Ramos (cell line): ENCODE measurements at regions not wholly inside any gene's neighbourhood (a gene's known extent, or its start where the extent isn't known, plus 50 kb on each side); places are given as distances from the start of the nearest gene placed in this dataset.

Source experiments
- in situ Hi-C: fragments of 300-500 bp; cut with MboI; formaldehyde crosslinking; loops from one replicate; pipeline ENCODE4 v1.14.3; 2022; ENCODE audit warnings: low sequenced_read_pairs; ENCODE audit not compliant: unreplicated experiment

DNA sequence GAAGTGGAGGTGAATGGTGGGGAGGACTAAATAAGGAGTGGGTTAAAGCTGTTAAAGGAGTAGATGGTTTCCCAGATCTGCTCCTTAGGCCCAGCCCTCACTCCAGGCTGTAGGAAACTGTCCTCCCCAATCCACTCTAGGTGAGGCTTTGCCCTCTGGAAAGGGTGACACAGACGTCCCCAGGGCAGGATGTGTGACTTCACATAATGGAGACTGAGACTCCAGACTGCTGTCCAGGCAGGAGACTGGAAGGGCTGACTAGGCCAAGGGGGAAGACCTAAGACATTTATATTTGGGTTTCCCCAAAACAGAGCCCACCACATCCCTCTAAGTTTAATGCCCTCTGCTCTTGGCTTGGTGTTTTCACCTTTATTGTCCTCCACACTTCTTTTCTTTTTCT, 488.5 kb downstream of the SHQ1 start:
- in situ Hi-C loops = no loop called here

DNA sequence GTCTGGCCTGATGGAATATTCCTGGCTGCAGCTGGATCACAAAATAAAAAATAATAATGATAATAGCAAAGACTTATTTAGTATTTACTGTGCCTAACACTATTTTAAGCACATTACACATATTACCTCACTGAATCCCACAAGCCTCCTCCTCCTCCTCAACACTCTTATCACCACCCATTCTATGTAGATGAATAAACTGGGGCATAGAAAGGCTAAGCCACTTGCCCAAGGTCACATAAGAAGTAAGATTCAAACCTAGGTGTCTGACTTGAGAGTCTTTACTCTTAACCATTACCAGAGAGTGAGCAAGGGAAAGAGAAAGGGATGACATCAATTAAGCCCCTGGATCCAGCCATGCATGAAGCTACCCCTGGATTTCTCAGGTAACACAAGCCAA, 493.1 kb downstream of the SHQ1 start:
- in situ Hi-C loops = no loop called here

DNA sequence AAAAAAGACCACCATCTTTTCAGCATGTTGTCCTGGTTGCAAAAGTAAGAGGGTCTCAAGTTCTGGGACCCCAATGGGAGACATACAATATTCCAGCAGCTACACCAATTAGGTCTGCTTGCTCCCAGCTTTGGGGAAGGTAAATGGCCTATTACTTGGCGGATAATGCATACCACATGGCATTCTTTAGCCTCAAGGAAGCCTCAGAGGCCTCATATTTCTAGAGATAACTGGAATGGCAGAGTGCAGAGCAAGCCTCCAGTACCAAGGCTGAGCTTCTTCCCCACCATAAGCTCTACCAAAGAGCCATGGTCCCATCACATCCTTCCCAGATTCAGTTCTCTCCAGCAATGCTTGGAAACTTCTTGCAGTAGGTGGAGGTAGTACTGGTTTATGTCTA, 493.8 kb downstream of the SHQ1 start:
- in situ Hi-C loops = no loop called here

DNA sequence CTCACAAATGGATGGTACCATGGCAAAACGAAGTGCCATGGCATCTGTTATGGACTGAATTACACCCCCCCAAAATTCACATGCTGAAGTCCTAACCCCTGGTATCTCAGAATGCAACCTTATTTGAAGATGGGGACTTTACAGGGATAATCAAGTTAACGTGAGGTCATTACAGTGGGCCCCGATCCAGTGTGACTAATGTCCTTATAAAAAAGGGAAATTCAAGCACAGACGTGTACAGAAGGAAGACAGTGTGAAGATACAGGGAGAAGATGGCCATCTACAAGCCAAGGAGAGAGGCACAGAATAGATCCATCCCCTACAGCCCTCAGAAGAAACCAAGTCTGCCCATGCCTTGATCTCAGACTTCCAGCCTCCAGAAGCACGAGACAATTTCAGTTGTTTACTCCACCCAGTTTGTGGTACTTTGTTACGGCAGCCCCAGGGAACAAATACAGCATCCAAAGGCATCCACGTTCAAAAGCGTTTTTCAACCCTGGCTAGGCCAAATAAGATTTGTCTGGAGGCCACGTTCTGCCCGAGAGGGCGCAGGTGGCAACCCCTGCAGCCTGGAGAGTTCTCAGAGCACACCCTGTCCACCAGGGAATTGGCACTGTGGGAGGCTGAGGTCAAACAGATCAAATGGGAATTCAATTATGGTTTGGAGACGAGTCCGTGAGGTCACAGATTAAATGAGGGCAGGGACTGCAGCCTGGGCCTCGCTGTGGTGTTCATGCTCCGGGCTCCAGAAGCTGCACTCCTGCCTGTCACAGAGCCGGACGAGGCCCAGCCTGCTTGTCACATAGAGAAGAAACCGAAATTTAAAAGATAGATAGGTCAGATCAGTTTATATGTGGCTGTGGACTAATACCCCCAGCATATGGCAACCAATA, 494.8 kb downstream of the SHQ1 start:
- in situ Hi-C loops = no loop called here

DNA sequence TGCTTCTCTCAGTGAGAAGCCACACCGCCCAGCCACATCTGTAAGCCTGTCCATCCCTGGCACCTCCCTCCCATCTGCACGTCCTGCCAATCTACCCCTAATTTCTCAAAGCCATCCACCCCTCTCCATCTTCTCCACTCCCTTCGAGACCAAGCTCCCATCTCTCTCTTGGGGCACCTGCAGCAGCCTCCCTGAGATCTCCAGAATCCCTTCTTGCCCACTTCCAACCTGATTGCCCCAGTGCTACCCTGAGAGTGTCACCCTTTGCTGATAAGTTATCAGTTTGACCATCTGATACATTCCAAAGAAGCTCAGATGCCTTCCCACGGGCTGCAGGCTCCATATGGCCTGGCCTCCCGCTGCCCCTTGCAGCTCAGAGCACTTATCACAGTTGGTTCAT, 496.1 kb downstream of the SHQ1 start:
- in situ Hi-C loops = no loop called here

DNA sequence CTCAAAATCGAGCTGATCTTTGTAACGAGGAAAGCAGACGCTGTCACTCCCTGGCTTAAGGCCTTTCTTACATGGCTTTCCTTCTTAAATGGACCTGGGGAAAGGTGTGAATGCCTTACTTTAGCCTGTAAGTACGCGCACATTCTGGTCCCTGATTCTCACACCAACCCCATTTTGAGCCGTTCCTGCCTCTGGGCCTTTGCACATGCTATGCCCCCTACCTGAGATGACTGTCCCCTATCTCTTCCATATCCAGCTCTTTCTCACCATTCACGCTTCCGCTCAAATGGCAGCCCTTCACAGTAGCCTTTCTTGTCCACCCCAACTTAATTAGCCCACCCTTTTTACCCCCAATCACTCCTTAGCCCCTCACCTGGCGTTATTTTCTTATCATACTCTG, 496.7 kb downstream of the SHQ1 start:
- in situ Hi-C loops = no loop called here

DNA sequence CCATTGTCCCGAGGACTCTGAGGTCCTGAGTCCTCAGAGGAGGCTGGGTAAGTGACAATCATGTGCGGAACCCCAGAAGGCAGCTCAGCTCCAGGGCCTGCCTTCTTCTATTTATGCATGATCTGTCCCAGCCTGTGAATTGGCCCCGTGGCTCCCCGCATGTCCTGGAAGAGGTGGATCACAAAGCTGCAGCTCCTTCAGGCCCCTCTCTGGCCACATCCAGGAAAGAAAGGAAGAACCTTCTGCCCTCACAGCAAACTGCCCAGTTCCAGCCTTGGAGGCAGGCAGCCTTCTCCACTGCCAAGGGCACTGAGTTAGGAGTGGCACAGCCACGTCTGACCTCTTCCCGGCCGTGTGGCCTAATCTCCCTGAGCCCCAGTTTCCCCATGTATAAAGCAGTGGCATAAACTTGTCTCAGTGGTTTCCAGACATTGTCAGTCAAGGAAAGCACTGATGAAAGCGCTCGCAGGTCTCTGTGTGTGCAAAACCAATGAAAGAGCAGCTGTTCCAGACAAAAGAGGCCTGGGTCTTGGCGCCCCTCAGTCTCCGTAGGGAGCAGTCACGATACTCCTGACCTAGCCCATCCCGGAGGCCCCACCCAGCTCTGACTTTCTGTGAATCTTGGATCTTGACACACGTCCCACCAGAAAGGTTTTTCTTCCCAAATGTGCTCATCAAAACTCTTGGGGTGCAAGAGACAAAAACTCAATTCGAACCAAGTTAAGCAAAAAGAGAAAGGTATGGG, 497.3 kb downstream of the SHQ1 start:
- in situ Hi-C loops = no loop called here

DNA sequence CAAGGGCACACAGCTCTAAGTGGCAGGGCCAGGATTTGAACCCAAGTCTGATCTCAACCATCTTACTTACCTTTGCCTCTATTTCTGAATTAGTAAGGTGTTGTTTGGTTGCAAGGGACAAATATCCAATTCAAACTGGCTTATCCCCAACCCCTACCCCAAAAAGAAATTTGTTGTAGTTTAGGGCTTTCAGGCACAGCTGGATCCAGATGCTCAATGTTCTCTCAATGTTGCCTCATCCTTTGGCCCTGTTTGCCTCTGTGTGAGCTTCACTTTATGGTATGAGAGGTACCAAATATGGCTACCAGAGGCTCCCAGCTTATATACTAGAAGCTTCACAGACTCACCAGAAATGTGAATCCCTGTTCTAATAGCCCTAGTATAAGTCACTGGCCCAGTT, 499.9 kb downstream of the SHQ1 start:
- in situ Hi-C loops = no loop called here

DNA sequence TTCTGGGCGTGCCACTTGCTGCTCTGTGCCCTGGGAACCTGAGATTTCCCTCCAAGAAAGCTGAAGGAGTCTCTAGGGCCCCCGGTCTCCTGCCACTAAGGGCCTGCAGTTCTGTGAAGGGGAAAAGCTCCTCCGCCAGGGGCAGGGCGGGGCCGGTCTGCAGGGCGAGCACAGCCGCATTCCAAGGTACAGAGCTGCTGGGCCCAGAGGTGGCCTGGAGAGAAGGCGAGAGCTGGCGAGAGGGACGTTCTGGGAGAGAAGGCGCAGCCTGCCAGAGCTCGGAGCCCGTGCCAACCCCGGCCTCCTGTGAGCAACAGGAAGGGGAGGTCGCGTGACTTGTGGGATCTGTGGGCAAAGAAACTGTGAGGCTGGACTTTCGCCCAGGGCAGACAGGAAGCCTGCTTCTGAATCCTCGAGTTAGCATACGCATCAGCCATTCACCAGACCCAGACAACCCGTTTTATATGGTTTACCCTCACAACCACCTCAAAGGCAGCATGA, 500.4 kb downstream of the SHQ1 start:
- in situ Hi-C loops = no loop called here

DNA sequence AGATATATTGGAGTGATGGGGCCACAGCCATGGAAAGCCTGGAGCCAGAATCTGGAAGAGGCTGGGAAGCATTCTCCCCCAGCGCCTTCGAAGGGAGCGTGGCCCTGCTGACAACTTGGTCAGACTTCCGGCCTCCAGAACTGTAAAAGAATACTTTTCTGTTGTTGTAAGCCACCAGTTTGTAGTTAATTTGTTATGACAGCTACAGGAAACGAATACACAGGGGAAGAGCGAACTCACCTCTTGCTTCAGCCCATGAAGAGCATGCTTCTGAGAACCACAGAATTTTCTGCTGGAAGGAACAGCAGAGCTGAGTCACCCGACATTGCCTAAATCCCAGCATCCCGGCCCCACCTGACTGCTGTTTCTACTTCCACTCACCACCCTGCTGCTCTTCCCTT, 501.7 kb downstream of the SHQ1 start:
- in situ Hi-C loops = no loop called here

DNA sequence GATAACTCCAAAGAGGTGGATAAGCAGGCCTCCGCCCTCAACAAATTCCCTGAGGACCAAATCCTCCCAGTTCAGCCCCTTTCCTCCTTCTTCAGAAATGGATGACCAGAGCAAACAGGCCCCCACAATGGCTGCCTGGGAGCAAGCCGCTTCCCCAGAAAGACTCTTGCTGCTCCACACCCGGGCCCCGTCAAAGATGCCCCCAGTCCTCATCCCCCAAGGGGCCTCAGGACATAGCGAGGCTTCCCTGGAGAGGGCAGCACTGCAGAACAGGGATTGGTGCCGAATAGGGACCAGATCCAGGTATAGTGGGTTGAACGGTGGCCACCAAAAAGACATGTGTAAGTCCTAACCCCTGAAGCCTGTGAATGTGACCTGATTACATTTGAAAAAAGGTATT, 502.3 kb downstream of the SHQ1 start:
- in situ Hi-C loops = no loop called here

DNA sequence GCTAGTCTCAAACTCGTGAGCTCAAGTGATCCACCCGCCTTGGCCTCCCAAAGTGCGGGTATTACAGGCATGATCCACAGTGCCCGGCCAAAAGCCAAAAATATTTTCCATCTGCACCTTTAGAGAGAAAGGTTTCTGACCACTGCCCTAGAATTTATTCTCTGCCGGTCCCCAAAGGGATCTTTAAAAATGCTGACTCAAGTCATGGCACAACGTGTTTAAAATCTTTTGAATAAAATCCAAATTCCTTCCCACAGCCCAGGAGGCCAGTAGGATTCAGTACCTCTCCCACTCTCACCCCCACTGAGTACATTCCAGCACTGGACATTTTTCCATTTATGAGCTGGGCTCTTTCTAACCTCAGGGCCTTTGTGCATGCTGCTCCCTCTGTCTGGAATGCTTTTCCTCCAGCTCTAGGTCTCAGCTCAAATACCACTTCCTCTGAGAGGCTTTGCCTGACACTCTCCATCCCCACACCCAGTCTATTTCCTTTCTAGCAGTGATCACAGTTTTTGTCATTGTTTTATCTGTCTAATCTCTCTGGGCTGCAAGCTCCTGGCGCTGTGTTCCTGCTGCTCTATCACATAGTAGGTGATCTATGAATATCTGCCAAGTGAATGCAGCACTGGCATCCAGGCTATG, 502.9 kb downstream of the SHQ1 start:
- in situ Hi-C loops = no loop called here

DNA sequence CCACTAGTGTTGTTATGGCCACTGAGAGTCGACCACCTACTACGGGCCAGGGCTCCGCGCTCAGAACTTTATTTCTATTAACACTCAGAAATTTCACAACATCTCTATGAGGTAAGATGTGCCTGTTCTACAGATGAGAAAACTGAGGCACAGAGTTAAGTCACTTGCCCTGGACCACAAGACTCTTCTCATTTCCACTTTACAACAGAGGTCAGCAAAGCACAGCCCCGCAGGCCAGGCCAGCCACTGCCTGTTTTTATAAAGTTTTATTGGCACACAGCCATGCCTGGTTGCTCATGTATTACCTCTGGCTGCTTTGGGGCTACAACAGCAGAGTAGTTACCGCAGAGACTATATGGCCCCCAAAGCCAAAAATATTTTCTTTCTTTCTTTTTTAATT, 503.6 kb downstream of the SHQ1 start:
- in situ Hi-C loops = no loop called here

DNA sequence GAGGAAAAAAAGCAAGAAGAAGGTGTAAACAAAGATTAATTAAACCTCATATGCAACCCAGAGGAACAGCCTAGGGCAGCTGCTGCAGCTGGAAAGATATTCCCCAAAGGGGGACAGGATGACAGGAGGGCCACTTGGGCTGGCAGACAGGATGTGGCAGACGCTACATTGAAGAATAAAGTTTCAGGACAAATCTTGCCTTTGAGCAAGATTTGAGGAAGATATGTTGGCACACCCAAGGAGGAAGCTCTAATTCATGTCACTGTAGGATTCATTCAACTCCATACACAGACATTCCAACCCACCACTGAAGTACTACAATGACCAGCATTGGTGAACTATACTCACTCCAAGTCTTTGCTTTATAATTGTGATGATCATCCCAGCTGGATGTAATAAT, 504.0 kb downstream of the SHQ1 start:
- in situ Hi-C loops = no loop called here

DNA sequence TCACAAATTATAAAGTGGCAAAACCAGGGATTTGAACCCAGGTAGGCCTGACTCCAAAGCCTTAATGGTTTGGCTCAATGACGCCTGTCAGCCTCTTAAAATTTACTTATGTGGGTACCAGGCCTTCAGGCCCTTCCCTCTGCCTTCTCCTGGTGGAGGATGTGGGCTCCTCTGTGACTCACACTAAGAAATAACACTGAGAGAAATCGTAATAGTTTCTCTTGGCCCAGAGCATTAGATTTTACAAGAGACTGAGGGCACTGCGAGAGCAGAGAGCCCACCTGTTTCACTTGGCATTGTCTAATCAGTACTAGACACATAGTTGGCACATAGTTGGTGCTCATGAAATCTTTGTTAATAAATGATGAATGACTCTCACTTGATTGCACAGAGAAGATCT, 505.2 kb downstream of the SHQ1 start:
- in situ Hi-C loops = no loop called here

DNA sequence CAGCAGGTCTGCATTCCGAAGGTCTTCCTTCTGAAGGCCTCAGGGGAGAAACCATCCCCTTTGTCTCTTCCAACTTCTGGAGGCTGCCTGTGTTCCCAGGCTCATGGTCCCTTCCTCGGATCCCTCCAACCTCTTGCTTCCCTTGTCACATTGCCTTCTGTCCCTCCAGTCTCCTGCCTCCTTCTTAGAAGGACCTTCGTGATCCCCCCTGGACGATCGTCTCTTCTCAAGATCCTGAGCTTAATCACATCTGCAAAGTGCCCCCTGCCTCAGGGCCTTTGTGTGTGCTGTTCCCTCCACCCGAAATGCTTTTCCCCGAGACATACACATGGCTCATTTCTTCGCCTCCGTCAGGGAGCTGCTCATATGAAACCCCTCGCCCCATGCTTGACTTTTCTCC, 505.8 kb downstream of the SHQ1 start:
- in situ Hi-C loops = no loop called here

DNA sequence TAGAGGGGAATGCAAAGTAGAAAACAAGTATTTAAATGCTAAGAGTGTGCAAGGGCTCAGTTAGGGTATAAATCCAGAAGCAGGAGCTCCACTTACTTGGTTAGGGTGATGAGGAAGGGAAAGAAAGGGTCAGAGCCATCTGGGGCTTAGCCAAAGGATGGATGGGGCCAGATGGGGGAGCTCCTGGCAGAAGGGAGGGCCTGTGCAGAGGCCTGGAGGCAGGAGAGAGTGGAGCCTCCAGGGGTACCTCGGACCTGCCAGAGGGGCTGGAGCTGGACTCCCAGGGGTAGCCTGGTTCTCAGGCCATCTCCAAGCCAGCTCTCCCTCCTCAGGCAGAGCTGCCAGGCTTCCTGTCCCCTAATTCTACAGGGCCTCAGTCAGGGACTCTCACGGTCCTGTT, 506.3 kb downstream of the SHQ1 start:
- in situ Hi-C loops = no loop called here

DNA sequence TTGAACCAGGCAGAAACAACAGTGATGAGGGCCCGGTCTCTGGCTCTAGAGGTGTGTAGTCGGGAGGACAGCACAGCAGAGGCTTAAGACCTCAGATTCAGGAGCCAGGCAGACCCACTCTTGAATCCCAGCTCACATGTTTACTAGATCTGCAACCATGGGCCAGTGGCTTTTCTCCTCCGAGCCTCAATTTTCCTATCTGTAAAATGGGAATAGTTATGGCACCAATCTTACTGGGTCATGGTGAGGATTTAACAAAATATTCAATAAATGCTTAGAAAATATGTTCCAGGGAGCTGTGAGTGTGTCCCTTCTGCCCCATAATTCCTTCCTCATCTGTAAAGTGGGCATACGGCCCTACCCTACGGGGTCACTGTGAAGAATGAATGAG, 506.9 kb downstream of the SHQ1 start:
- in situ Hi-C loops = no loop called here

DNA sequence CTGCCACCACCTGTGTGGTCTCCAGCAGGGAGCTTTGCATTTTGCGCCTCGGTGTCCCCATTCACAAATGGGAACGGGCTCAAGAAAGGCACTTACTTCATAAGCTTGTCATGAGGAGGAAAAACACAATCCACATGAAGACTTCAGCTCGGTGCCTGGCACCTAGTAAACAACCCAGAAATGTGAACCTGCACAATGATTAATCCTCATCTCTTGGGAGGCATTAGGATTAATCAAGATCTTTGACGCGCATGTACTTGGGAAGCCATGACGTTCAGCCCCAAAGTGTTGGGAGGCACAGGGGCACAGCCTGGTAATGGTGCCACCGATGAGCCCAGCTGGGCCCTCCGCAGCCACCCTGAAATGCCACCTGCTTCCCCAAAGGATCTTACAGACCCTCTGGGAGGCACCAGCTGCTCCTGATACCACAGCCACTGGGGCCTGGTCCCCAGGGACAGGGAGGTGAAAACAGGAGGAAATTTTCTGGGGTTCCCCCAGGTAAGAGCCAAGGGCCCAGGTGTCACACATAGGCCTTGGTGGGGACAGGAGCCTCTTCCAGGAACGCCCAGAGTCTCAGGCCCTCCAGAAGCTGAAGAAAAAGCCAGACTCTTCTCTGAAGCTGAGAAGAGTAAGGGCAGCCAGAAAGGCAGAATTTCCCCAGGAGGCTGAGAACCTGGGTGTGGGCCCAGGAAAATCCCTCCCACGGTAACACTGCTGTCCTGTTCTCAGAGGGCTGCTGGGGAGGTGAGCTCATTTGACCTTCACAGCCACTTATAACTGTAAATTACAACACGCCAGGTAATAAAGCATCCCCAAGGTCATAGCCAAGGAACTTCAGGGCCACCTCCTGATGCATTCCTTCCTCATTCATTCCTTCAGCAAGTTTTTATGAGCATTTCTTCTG, 507.5 kb downstream of the SHQ1 start:
- in situ Hi-C loops = no loop called here

DNA sequence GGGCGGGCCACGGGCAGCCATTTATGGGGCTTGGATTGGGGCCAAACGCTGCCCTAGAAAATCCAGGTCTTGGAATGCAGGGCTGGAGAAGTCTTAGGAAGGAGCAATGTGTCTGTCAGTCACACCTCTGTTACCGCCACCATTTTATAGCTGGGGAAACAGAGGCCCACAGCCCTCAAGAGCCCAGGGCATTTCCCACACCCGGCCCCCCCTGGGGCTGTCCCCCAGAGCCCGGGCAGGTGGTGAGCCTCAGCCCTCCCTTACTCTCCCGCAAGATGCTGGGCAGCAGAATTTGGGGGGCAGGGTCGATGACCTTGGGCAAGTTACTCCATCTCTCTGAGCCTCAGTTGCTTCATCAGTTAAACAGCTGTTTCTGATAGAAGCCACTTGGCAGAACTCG, 508.2 kb downstream of the SHQ1 start:
- in situ Hi-C loops = no loop called here
